A204.1 (cell line): ENCODE measurements at regions not wholly inside any gene's neighbourhood (a gene's known extent, or its start where the extent isn't known, plus 50 kb on each side); places are given as distances from the start of the nearest gene placed in this dataset.
"Not testable (repeated sequence)": the region's sequence is repeated elsewhere in the genome, so short reads cannot be mapped to it uniquely, and the experiment has no call there.

Source experiments
- FAIRE-seq: peaks from 2 replicates; lab custom pipeline; 2012; peaks lifted over from hg19 to GRCh38; lab: Jason Lieb, UNC

- no peak for FAIRE-seq
Observed at GRCh38 chr3:101950510-101950909, 101.2 kb downstream of the NFKBIZ start.

GRCh38 chr3:101950985-101951733, 101.8 kb downstream of the NFKBIZ start:
- FAIRE-seq: no peak

GRCh38 chr3:101954361-101954760, 105.0 kb downstream of the NFKBIZ start:
- FAIRE-seq: no peak

GRCh38 chr3:101954936-101955335, 105.6 kb downstream of the NFKBIZ start:
- FAIRE-seq: no peak

DNA sequence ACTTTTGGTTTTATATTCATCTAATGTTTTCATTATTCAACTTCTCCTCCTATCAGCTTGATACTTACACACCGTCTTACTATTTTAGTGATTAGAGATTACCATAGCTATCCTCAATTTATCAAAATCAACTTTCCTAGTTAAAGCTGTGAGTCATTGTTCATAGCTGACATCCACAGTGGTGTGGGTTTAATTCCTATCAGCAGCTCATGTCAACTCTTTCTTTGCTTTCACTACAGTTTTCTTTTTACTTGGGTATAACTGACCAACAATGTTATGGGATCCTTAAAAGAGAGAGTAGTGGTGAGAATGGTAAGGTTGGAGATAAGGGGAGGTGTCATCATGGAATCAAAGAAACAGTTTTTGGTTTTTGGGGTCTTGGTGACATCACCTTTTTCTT, 112.7 kb downstream of the NFKBIZ start:
- FAIRE-seq: no peak

GRCh38 chr3:101963902-101964362, 114.6 kb downstream of the NFKBIZ start:
- no peak for FAIRE-seq

- FAIRE-seq: no peak
Observed at GRCh38 chr3:101964861-101965260, 115.5 kb downstream of the NFKBIZ start.

DNA sequence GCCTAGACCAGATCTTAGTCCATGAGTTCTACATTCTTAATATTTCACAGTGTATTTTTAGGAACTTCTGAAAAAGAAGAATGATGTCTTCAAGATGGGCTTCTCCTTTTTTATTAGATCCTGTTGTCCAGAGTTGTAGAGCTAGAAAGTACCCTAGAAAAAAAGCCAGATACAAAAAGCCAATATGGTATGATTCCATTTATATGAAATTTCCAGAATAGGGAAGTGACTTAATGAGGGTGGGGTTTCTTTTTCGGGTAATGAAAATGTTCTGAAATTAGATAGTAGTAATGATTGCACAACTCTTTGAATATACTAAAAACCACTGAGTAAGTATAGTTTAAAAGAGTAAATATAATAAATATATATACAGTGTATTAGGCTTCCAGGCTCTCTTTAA, 116.9 kb downstream of the NFKBIZ start:
- no peak for FAIRE-seq

GRCh38 chr3:101970212-101970611, 120.9 kb downstream of the NFKBIZ start:
- FAIRE-seq: no peak

- FAIRE-seq: no peak
Observed at GRCh38 chr3:101970905-101971304, 121.6 kb downstream of the NFKBIZ start.

GRCh38 chr3:101972430-101973162, 123.3 kb downstream of the NFKBIZ start:
- no peak for FAIRE-seq

- no peak for FAIRE-seq
Observed at GRCh38 chr3:101973163-101973505, 123.8 kb downstream of the NFKBIZ start.

GRCh38 chr3:101975415-101975814, 126.1 kb downstream of the NFKBIZ start:
- FAIRE-seq: not testable (repeated sequence)

DNA sequence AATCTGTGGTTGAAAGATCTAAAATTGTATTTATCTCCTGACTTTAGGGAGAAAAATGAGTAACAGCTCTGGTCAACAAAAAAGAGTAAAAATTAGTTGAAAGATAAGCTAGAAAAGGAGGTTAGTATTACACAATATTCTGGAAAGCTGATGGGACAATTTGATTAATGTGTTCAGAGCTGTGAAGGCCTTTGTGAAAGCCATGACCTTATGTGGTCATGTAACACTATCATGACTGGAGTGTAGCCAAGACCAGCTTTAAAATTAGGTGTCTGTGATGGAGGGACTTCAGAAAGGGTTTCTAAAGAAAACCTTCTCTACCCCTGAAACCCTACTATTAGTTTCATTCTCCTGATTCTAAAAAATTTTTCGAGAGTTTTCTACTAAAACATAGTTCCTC, 127.2 kb downstream of the NFKBIZ start:
- FAIRE-seq: no peak

DNA sequence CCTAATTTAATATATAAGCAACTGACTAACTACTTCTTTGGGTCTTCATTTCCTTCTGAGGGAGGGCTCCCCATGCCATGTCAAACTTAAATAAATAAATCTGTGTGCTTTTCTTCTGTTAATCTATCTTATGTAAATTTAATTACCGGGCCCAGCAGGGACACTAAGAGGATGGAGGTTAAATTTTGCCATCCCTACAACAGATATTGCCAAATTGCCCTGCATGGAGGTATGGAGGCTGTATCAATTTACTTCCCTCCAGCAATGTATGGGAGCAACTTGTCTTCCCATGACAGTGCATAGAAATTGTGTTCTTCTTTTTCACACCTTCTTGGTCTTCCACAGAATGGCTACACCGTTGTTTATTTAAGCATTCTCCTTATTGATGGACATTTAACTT, 129.0 kb downstream of the NFKBIZ start:
- no peak for FAIRE-seq

- FAIRE-seq: no peak
Observed at GRCh38 chr3:101979033-101979432, 129.7 kb downstream of the NFKBIZ start.

DNA sequence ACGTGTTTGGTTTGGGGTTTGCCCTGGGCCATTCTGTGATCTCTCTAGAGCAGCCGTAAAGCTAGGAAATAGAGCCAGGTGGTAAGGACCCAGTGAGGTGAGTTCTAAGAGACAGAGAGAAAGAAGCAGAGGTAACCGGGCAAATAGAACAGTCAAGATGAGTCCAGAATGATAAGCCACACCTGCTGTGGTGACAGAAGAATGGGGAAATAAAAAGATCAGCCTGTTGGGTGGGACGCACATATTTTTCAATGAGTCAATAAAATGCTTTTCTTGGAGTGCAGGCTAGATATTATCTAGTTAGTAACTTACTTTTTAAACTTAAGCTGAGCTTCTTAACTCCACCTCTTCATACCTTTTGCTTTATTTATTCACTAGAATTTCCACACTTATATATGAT, 135.0 kb downstream of the NFKBIZ start:
- FAIRE-seq: no peak

DNA sequence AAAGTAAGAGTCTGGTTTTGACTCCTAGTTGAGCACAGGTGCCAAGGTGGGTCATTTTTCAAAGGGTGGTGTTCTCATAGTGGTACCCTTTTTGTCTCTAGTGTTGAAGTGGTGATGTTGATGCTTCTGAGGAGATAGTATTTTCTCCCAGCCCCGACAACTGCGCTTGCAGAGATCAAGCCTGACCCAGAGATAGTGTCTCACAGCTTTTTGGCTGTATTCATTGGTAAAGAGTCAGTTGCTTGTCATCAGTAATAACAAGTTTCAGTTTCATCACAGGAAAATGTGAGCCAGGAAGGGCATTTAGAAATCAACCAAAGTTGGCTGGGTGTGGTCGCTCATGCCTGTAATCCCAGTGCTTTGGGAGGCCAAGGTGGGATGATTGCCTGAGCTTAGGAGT, 139.3 kb downstream of the NFKBIZ start:
- FAIRE-seq: no peak

- FAIRE-seq: no peak
Observed at GRCh38 chr3:101989578-101990200, 140.4 kb downstream of the NFKBIZ start.

- no peak for FAIRE-seq
Observed at GRCh38 chr3:101992863-101993262, 143.5 kb downstream of the NFKBIZ start.

- FAIRE-seq: no peak
Observed at GRCh38 chr3:101994386-101994785, 145.1 kb downstream of the NFKBIZ start.

GRCh38 chr3:101995371-101996046, 146.2 kb downstream of the NFKBIZ start:
- FAIRE-seq: no peak

- FAIRE-seq: no peak
Observed at GRCh38 chr3:101996832-101997231, 147.5 kb downstream of the NFKBIZ start.
